ENCODE measurements at regions not wholly inside any gene's neighbourhood (a gene's known extent, or its start where the extent isn't known, plus 50 kb on each side); places are given as distances from the start of the nearest gene placed in this dataset.

GRCh38 chr2:898319-898718 lies 52.3 kb upstream of the SNTG2 start:
- H3K27ac ChIP-seq (ENCODE audit: low read depth, low read length) = no peak overlapping the region
- H2BK120ac ChIP-seq (ENCODE audit: insufficient read depth, low read length, poor library complexity) = no peak overlapping the region
- no peak overlapping the region for H2BK5ac ChIP-seq (ENCODE audit: low read depth, low read length, poor library complexity)
- H4K8ac ChIP-seq (ENCODE audit: low read depth, low read length) = no peak overlapping the region
- H3K9ac ChIP-seq (ENCODE audit: low read length) = no peak overlapping the region
- H3K9me3 ChIP-seq (ENCODE audit: insufficient read depth, low read depth, low read length) = peaks cover 6% of the 10 kb centered on the region
- no peak overlapping the region for H3K4me3 ChIP-seq (ENCODE audit: low read depth, low read length)
- H3K4me2 ChIP-seq (ENCODE audit: low read length) = no peak overlapping the region
- H3K23ac ChIP-seq (ENCODE audit: low read length) = no peak overlapping the region
- no peak overlapping the region for H3K18ac ChIP-seq (ENCODE audit: low read length)
- H2BK12ac ChIP-seq (ENCODE audit: low read length) = no peak overlapping the region
- no peak overlapping the region for H2AFZ ChIP-seq (ENCODE audit: insufficient read depth, low read length, poor library complexity)
- WGBS (ENCODE audit: extremely low coverage, insufficient coverage, insufficient read length) = no CpG with 5 or more reads among the region's 2 CpGs
- H3K4me1 ChIP-seq (ENCODE audit: control insufficient read depth in 1 of 2, insufficient read depth in 2 of 2, low read length in 2 of 2) = no peaks in the 10 kb centered on the region
- DNase-seq = no peak
- no peaks in the 10 kb centered on the region for H3K79me1 ChIP-seq (ENCODE audit: low read length)
- no peaks in the 10 kb centered on the region for H3K36me3 ChIP-seq (ENCODE audit: control insufficient read depth in 1 of 2, insufficient read depth in 2 of 2, low read length in 2 of 2)
- no peak overlapping the region for H4K12ac ChIP-seq (ENCODE audit: low read depth, low read length)
- H4K91ac ChIP-seq (ENCODE audit: low read depth, low read length) = no peak overlapping the region
- no peak overlapping the region for H3K14ac ChIP-seq (ENCODE audit: low read length)
- no peak overlapping the region for H3K4ac ChIP-seq (ENCODE audit: low read depth, low read length)
- H3K79me2 ChIP-seq (ENCODE audit: control insufficient read depth, insufficient read depth, low read length, poor library complexity) = no peaks in the 10 kb centered on the region
- no peaks in the 10 kb centered on the region for H3K27me3 ChIP-seq (ENCODE audit: insufficient read depth, low read length)
- H2AK5ac ChIP-seq (ENCODE audit: low read length) = no peak overlapping the region

GRCh38 chr2:897091-897490 lies 53.6 kb upstream of the SNTG2 start:
- Histone ChIP-seq H3K9ac (ENCODE audit: low read length) (no peak overlapping the region), H3K79me1 (ENCODE audit: low read length) (no peaks in the 10 kb centered on the region), H3K4ac (ENCODE audit: low read depth, low read length) (no peak overlapping the region), H2BK12ac (ENCODE audit: low read length) (no peak overlapping the region), H3K4me3 (ENCODE audit: low read depth, low read length) (no peak overlapping the region), H4K12ac (ENCODE audit: low read depth, low read length) (no peak overlapping the region), H2BK120ac (ENCODE audit: insufficient read depth, low read length, poor library complexity) (no peak overlapping the region), H2AFZ (ENCODE audit: insufficient read depth, low read length, poor library complexity) (no peak overlapping the region), H3K23ac (ENCODE audit: low read length) (no peak overlapping the region), H2AK5ac (ENCODE audit: low read length) (no peak overlapping the region), H3K9me3 (ENCODE audit: insufficient read depth, low read depth, low read length) (peaks cover 8% of the 10 kb centered on the region), H3K36me3 (ENCODE audit: control insufficient read depth in 1 of 2, insufficient read depth in 2 of 2, low read length in 2 of 2) (no peaks in the 10 kb centered on the region), H3K18ac (ENCODE audit: low read length) (no peak overlapping the region), H3K4me2 (ENCODE audit: low read length) (no peak overlapping the region), H4K8ac (ENCODE audit: low read depth, low read length) (no peak overlapping the region), H3K14ac (ENCODE audit: low read length) (no peak overlapping the region), H2BK5ac (ENCODE audit: low read depth, low read length, poor library complexity) (no peak overlapping the region), H3K79me2 (ENCODE audit: control insufficient read depth, insufficient read depth, low read length, poor library complexity) (no peaks in the 10 kb centered on the region), H3K27ac (ENCODE audit: low read depth, low read length) (no peak overlapping the region), H3K4me1 (ENCODE audit: control insufficient read depth in 1 of 2, insufficient read depth in 2 of 2, low read length in 2 of 2) (no peaks in the 10 kb centered on the region), H3K27me3 (ENCODE audit: insufficient read depth, low read length) (no peaks in the 10 kb centered on the region), H4K91ac (ENCODE audit: low read depth, low read length) (no peak overlapping the region)
- no CpG with 5 or more reads among the region's 2 CpGs for WGBS (ENCODE audit: extremely low coverage, insufficient coverage, insufficient read length)
- DNase-seq = no peak

GRCh38 chr2:893311-893710 lies 57.3 kb upstream of the SNTG2 start:
- WGBS (ENCODE audit: extremely low coverage, insufficient coverage, insufficient read length) = no CpG with 5 or more reads among the region's 7 CpGs

GRCh38 chr2:892892-893291 lies 57.8 kb upstream of the SNTG2 start:
- H2BK120ac ChIP-seq (ENCODE audit: insufficient read depth, low read length, poor library complexity) = no peak overlapping the region
- no peak overlapping the region for H2AK5ac ChIP-seq (ENCODE audit: low read length)
- no peaks in the 10 kb centered on the region for H3K79me2 ChIP-seq (ENCODE audit: control insufficient read depth, insufficient read depth, low read length, poor library complexity)
- no peak overlapping the region for H3K18ac ChIP-seq (ENCODE audit: low read length)
- no peaks in the 10 kb centered on the region for H3K4me1 ChIP-seq (ENCODE audit: control insufficient read depth in 1 of 2, insufficient read depth in 2 of 2, low read length in 2 of 2)
- no peak overlapping the region for H3K23ac ChIP-seq (ENCODE audit: low read length)
- no peak overlapping the region for H2AFZ ChIP-seq (ENCODE audit: insufficient read depth, low read length, poor library complexity)
- H3K27me3 ChIP-seq (ENCODE audit: insufficient read depth, low read length) = no peaks in the 10 kb centered on the region
- H3K79me1 ChIP-seq (ENCODE audit: low read length) = no peaks in the 10 kb centered on the region
- no peak overlapping the region for H3K4me2 ChIP-seq (ENCODE audit: low read length)
- no peak for DNase-seq
- no CpG with 5 or more reads among the region's 13 CpGs for WGBS (ENCODE audit: extremely low coverage, insufficient coverage, insufficient read length)
- no peak overlapping the region for H4K12ac ChIP-seq (ENCODE audit: low read depth, low read length)
- peaks cover 8% of the 10 kb centered on the region for H3K9me3 ChIP-seq (ENCODE audit: insufficient read depth, low read depth, low read length)
- no peak overlapping the region for H4K8ac ChIP-seq (ENCODE audit: low read depth, low read length)
- no peak overlapping the region for H2BK12ac ChIP-seq (ENCODE audit: low read length)
- no peak overlapping the region for H2BK5ac ChIP-seq (ENCODE audit: low read depth, low read length, poor library complexity)
- no peak overlapping the region for H3K27ac ChIP-seq (ENCODE audit: low read depth, low read length)
- H4K91ac ChIP-seq (ENCODE audit: low read depth, low read length) = no peak overlapping the region
- H3K14ac ChIP-seq (ENCODE audit: low read length) = no peak overlapping the region
- H3K9ac ChIP-seq (ENCODE audit: low read length) = no peak overlapping the region
- H3K36me3 ChIP-seq (ENCODE audit: control insufficient read depth in 1 of 2, insufficient read depth in 2 of 2, low read length in 2 of 2) = no peaks in the 10 kb centered on the region
- H3K4ac ChIP-seq (ENCODE audit: low read depth, low read length) = no peak overlapping the region
- peak overlapping the region; percentile 23 for H3K4me3 ChIP-seq (ENCODE audit: low read depth, low read length)

More at GRCh38 chr2:893311-893710, 57.3 kb upstream of the SNTG2 start:
- Histone ChIP-seq H3K4me1 (ENCODE audit: control insufficient read depth in 1 of 2, insufficient read depth in 2 of 2, low read length in 2 of 2) (no peaks in the 10 kb centered on the region), H3K79me1 (ENCODE audit: low read length) (no peaks in the 10 kb centered on the region), H3K23ac (ENCODE audit: low read length) (no peak overlapping the region), H3K9me3 (ENCODE audit: insufficient read depth, low read depth, low read length) (peaks cover 8% of the 10 kb centered on the region), H3K36me3 (ENCODE audit: control insufficient read depth in 1 of 2, insufficient read depth in 2 of 2, low read length in 2 of 2) (no peaks in the 10 kb centered on the region), H4K12ac (ENCODE audit: low read depth, low read length) (no peak overlapping the region), H4K8ac (ENCODE audit: low read depth, low read length) (no peak overlapping the region), H2AFZ (ENCODE audit: insufficient read depth, low read length, poor library complexity) (no peak overlapping the region), H3K4me3 (ENCODE audit: low read depth, low read length) (no peak overlapping the region), H2BK12ac (ENCODE audit: low read length) (no peak overlapping the region), H3K18ac (ENCODE audit: low read length) (no peak overlapping the region), H2BK5ac (ENCODE audit: low read depth, low read length, poor library complexity) (no peak overlapping the region), H3K14ac (ENCODE audit: low read length) (no peak overlapping the region), H3K27ac (ENCODE audit: low read depth, low read length) (no peak overlapping the region), H4K91ac (ENCODE audit: low read depth, low read length) (no peak overlapping the region), H2AK5ac (ENCODE audit: low read length) (no peak overlapping the region), H3K4me2 (ENCODE audit: low read length) (no peak overlapping the region), H3K4ac (ENCODE audit: low read depth, low read length) (no peak overlapping the region), H3K79me2 (ENCODE audit: control insufficient read depth, insufficient read depth, low read length, poor library complexity) (no peaks in the 10 kb centered on the region), H3K9ac (ENCODE audit: low read length) (no peak overlapping the region), H2BK120ac (ENCODE audit: insufficient read depth, low read length, poor library complexity) (no peak overlapping the region), H3K27me3 (ENCODE audit: insufficient read depth, low read length) (no peaks in the 10 kb centered on the region)
- DNase-seq = no peak

All from trophoblast cell (in vitro differentiated cells and primary cell).